Trophoblast cell (in vitro differentiated cells and primary cell): ENCODE measurements at regions not wholly inside any gene's neighbourhood (a gene's known extent, or its start where the extent isn't known, plus 50 kb on each side); places are given as distances from the start of the nearest gene placed in this dataset.

Experiments used
- DNase-seq, 2 donors: peaks; one replicate each; pipeline ENCODE4 v3.0.0-alpha.2; 2016
- H2AFZ ChIP-seq: 2 replicates; pipeline ENCODE4 v1.6.1; 2013; ENCODE audit warnings: low read length, moderate library complexity, mild to moderate bottlenecking; ENCODE audit not compliant: insufficient read depth, poor library complexity
- H2AK5ac ChIP-seq: 2 replicates; pipeline ENCODE4 v1.6.1; 2013; ENCODE audit warnings: mild to moderate bottlenecking, low read length
- H2BK120ac ChIP-seq: 2 replicates; pipeline ENCODE4 v1.6.1; 2013; ENCODE audit warnings: low read length, mild to moderate bottlenecking, moderate library complexity; ENCODE audit not compliant: insufficient read depth, poor library complexity
- H2BK12ac ChIP-seq: 2 replicates; pipeline ENCODE4 v1.6.1; 2013; ENCODE audit warnings: mild to moderate bottlenecking, low read length, moderate library complexity
- H2BK5ac ChIP-seq: 2 replicates; pipeline ENCODE4 v1.6.1; 2013; ENCODE audit warnings: low read length, low read depth, moderate library complexity, mild to moderate bottlenecking; ENCODE audit not compliant: poor library complexity
- H3K14ac ChIP-seq: 2 replicates; pipeline ENCODE4 v1.6.1; 2013; ENCODE audit warnings: mild to moderate bottlenecking, low read length
- H3K18ac ChIP-seq: 2 replicates; pipeline ENCODE4 v1.6.1; 2013; ENCODE audit warnings: mild to moderate bottlenecking, low read length
- H3K23ac ChIP-seq: 2 replicates; pipeline ENCODE4 v1.6.1; 2013; ENCODE audit warnings: low read length
- H3K27ac ChIP-seq: 2 replicates; pipeline ENCODE4 v1.5.1; 2013; ENCODE audit warnings: low read depth, mild to moderate bottlenecking, inconsistent platforms, low read length, moderate library complexity
- H3K27me3 ChIP-seq: 2 replicates; pipeline ENCODE4 v1.6.1; 2013; ENCODE audit warnings: inconsistent platforms, mild to moderate bottlenecking, low read length, moderate library complexity; ENCODE audit not compliant: insufficient read depth
- H3K36me3 ChIP-seq, 2 experiments: 1 replicate in 1 of 2; 2 replicates in 1 of 2; pipeline ENCODE4 v1.6.1; 2013; ENCODE audit warnings: low read length in 2 of 2, mild to moderate bottlenecking in 2 of 2, moderate library complexity in 1 of 2; ENCODE audit not compliant: insufficient read depth in 2 of 2, control insufficient read depth in 1 of 2
- H3K4ac ChIP-seq: 2 replicates; pipeline ENCODE4 v1.6.1; 2013; ENCODE audit warnings: low read depth, mild to moderate bottlenecking, low read length, moderate library complexity
- H3K4me1 ChIP-seq, 2 experiments: 1 replicate in 1 of 2; 2 replicates in 1 of 2; pipeline ENCODE4 v1.6.1; 2013; ENCODE audit warnings: low read length in 2 of 2, mild to moderate bottlenecking in 2 of 2, moderate library complexity in 1 of 2; ENCODE audit not compliant: insufficient read depth in 2 of 2, control insufficient read depth in 1 of 2
- H3K4me2 ChIP-seq: 2 replicates; pipeline ENCODE4 v1.6.1; 2013; ENCODE audit warnings: inconsistent platforms, mild to moderate bottlenecking, low read length, moderate library complexity
- H3K4me3 ChIP-seq: 2 replicates; pipeline ENCODE4 v1.5.1; 2013; ENCODE audit warnings: mild to moderate bottlenecking, low read depth, low read length, inconsistent platforms
- H3K79me1 ChIP-seq: one replicate; pipeline ENCODE4 v1.6.1; 2013; ENCODE audit warnings: low read length
- H3K79me2 ChIP-seq: 2 replicates; pipeline ENCODE4 v1.6.1; 2013; ENCODE audit warnings: low read length, mild to moderate bottlenecking; ENCODE audit not compliant: control insufficient read depth, insufficient read depth, poor library complexity
- H3K9ac ChIP-seq: 2 replicates; pipeline ENCODE4 v1.6.1; 2013; ENCODE audit warnings: mild to moderate bottlenecking, low read length
- H3K9me3 ChIP-seq: 2 replicates; pipeline ENCODE4 v1.6.1; 2013; ENCODE audit warnings: low read depth, mild to moderate bottlenecking, control low read depth, inconsistent platforms, low read length; ENCODE audit not compliant: insufficient read depth
- H4K12ac ChIP-seq: 2 replicates; pipeline ENCODE4 v1.6.1; 2013; ENCODE audit warnings: low read depth, mild to moderate bottlenecking, low read length, moderate library complexity
- H4K8ac ChIP-seq: 2 replicates; pipeline ENCODE4 v1.6.1; 2013; ENCODE audit warnings: low read depth, mild to moderate bottlenecking, low read length, moderate library complexity
- H4K91ac ChIP-seq: one replicate; pipeline ENCODE4 v1.6.1; 2013; ENCODE audit warnings: low read depth, mild to moderate bottlenecking, low read length, moderate library complexity
- WGBS: extraction: QIAGEN DNeasy Blood & Tissue Kit; methylation state at CpG from one replicate; pipeline ENCODE4 v1.1.7; 2013; ENCODE audit warnings: missing lambda C conversion rate; ENCODE audit not compliant: insufficient read length, insufficient coverage; ENCODE audit errors: extremely low coverage; 5-methylcytosine and 5-hydroxymethylcytosine counted together

- Histone ChIP-seq H2AK5ac (no peak overlapping the region), H3K79me2 (no peaks in the 10 kb centered on the region), H3K4me1 (no peaks in the 10 kb centered on the region), H3K27me3 (no peaks in the 10 kb centered on the region), H4K12ac (no peak overlapping the region), H3K9me3 (no peaks in the 10 kb centered on the region), H4K8ac (no peak overlapping the region), H3K14ac (no peak overlapping the region), H2BK12ac (no peak overlapping the region), H3K23ac (no peak overlapping the region), H3K4me3 (no peak overlapping the region), H4K91ac (no peak overlapping the region), H3K9ac (no peak overlapping the region), H2AFZ (no peak overlapping the region), H3K36me3 (no peaks in the 10 kb centered on the region), H3K4me2 (no peak overlapping the region), H3K4ac (no peak overlapping the region), H3K79me1 (no peaks in the 10 kb centered on the region), H3K27ac (no peak overlapping the region), H3K18ac (no peak overlapping the region), H2BK5ac (no peak overlapping the region), H2BK120ac (no peak overlapping the region)
- no peak for DNase-seq
- WGBS, result no CpG with 5 or more reads among the region's 4 CpGs
These were observed 255.8 kb upstream of the GK2 start for GRCh38 chr4:79663865-79664264.

GRCh38 chr4:79663141-79663540, 255.1 kb upstream of the GK2 start:
- Histone ChIP-seq H3K27me3 (no peaks in the 10 kb centered on the region), H3K9me3 (no peaks in the 10 kb centered on the region), H3K14ac (no peak overlapping the region), H2BK120ac (no peak overlapping the region), H3K79me2 (no peaks in the 10 kb centered on the region), H2BK12ac (no peak overlapping the region), H3K4me3 (no peak overlapping the region), H3K9ac (no peak overlapping the region), H3K4me2 (no peak overlapping the region), H3K36me3 (no peaks in the 10 kb centered on the region), H4K8ac (no peak overlapping the region), H4K91ac (no peak overlapping the region), H2AFZ (no peak overlapping the region), H3K79me1 (no peaks in the 10 kb centered on the region), H3K4me1 (no peaks in the 10 kb centered on the region), H3K4ac (no peak overlapping the region), H3K18ac (no peak overlapping the region), H3K23ac (no peak overlapping the region), H3K27ac (no peak overlapping the region), H4K12ac (no peak overlapping the region), H2AK5ac (no peak overlapping the region), H2BK5ac (no peak overlapping the region)
- WGBS, result no CpG with 5 or more reads among the region's 1 CpG
- DNase-seq, result peak; percentile 8 to 62

GRCh38 chr4:79662651-79663050, 254.6 kb upstream of the GK2 start:
- no peak overlapping the region for H3K4me3 ChIP-seq
- no peaks in the 10 kb centered on the region for H3K36me3 ChIP-seq
- H3K23ac ChIP-seq, result no peak overlapping the region
- H3K14ac ChIP-seq, result no peak overlapping the region
- no peaks in the 10 kb centered on the region for H3K79me2 ChIP-seq
- no peaks in the 10 kb centered on the region for H3K9me3 ChIP-seq
- no peak overlapping the region for H2BK12ac ChIP-seq
- H3K9ac ChIP-seq, result no peak overlapping the region
- peak; percentile 68 to 91 for DNase-seq
- no peak overlapping the region for H4K12ac ChIP-seq
- no peak overlapping the region for H3K4me2 ChIP-seq
- no peak overlapping the region for H3K18ac ChIP-seq
- WGBS, result no CpG with 5 or more reads among the region's 3 CpGs
- H4K8ac ChIP-seq, result no peak overlapping the region
- no peak overlapping the region for H2BK120ac ChIP-seq
- H4K91ac ChIP-seq, result no peak overlapping the region
- no peaks in the 10 kb centered on the region for H3K27me3 ChIP-seq
- H3K4me1 ChIP-seq, result no peaks in the 10 kb centered on the region
- no peak overlapping the region for H3K27ac ChIP-seq
- H2AFZ ChIP-seq, result no peak overlapping the region
- H2BK5ac ChIP-seq, result no peak overlapping the region
- H2AK5ac ChIP-seq, result no peak overlapping the region
- no peaks in the 10 kb centered on the region for H3K79me1 ChIP-seq
- H3K4ac ChIP-seq, result no peak overlapping the region

GRCh38 chr4:79661196-79661595, 253.2 kb upstream of the GK2 start:
- Histone ChIP-seq H4K91ac (no peak overlapping the region), H3K27ac (no peak overlapping the region), H3K14ac (no peak overlapping the region), H4K12ac (no peak overlapping the region), H3K27me3 (no peaks in the 10 kb centered on the region), H2AK5ac (no peak overlapping the region), H3K79me1 (no peaks in the 10 kb centered on the region), H3K4me1 (no peaks in the 10 kb centered on the region), H2BK120ac (no peak overlapping the region), H3K4me2 (no peak overlapping the region), H3K18ac (no peak overlapping the region), H4K8ac (no peak overlapping the region), H3K9ac (no peak overlapping the region), H3K36me3 (no peaks in the 10 kb centered on the region), H2AFZ (no peak overlapping the region), H3K9me3 (no peaks in the 10 kb centered on the region), H3K79me2 (no peaks in the 10 kb centered on the region), H3K4ac (no peak overlapping the region), H2BK5ac (no peak overlapping the region), H3K4me3 (no peak overlapping the region), H2BK12ac (no peak overlapping the region), H3K23ac (no peak overlapping the region)
- no peak for DNase-seq
- no CpG with 5 or more reads among the region's 2 CpGs for WGBS
